Stimulated activated CD4-positive, alpha-beta T cell treated with anti-CD3 and anti-CD28 coated beads, Interleukin-12 subunit alpha, Interleukin-12 subunit beta, amount 100 ng/mL, for 24 hours (primary cell): ENCODE measurements at regions not wholly inside any gene's neighbourhood (a gene's known extent, or its start where the extent isn't known, plus 50 kb on each side); places are given as distances from the start of the nearest gene placed in this dataset.
A peak's percentile ranks its signal among the peaks of the same experiment; 100 is the strongest.

Experiments used
- DNase-seq, 2 experiments: peaks; one replicate each; pipeline ENCODE4 v3.0.0-alpha.2; 2020; ENCODE audit warnings: low read depth in 2 of 2

GRCh38 chr21:28751176-28751575, 241.5 kb downstream of the LTN1 start:
- no peak for DNase-seq

GRCh38 chr21:28750565-28750964, 242.1 kb downstream of the LTN1 start:
- no peak for DNase-seq

GRCh38 chr21:28749536-28749935, 243.1 kb downstream of the LTN1 start:
- no peak for DNase-seq

GRCh38 chr21:28747464-28747863, 245.2 kb downstream of the LTN1 start:
- no peak for DNase-seq

GRCh38 chr21:28746166-28746565, 246.5 kb downstream of the LTN1 start:
- DNase-seq: no peak

GRCh38 chr21:28745131-28746016, 247.3 kb downstream of the LTN1 start:
- peak; percentile 34 to 66 for DNase-seq

- no peak for DNase-seq
Measured at GRCh38 chr21:28743723-28744122, 249.0 kb downstream of the LTN1 start.

- no peak for DNase-seq
Measured at GRCh38 chr21:28742527-28742926, 250.2 kb downstream of the LTN1 start.

GRCh38 chr21:28740125-28740524, 252.6 kb downstream of the LTN1 start:
- no peak for DNase-seq

- DNase-seq: no peak
Measured at GRCh38 chr21:28738882-28739281, 253.8 kb downstream of the LTN1 start.

GRCh38 chr21:28738420-28738704, 254.3 kb downstream of the LTN1 start:
- no peak for DNase-seq

GRCh38 chr21:28737674-28738419, 254.8 kb downstream of the LTN1 start:
- DNase-seq: no peak

- no peak for DNase-seq
Measured at GRCh38 chr21:28734522-28735175, 258.0 kb downstream of the LTN1 start.

- DNase-seq: no peak
Measured at GRCh38 chr21:28731700-28732321, 260.9 kb downstream of the LTN1 start.

GRCh38 chr21:28729887-28730286, 262.8 kb downstream of the LTN1 start:
- DNase-seq: no peak

- no peak for DNase-seq
Measured at GRCh38 chr21:28727809-28728208, 264.9 kb downstream of the LTN1 start.

GRCh38 chr21:28725396-28725795, 267.3 kb downstream of the LTN1 start:
- no peak for DNase-seq

- DNase-seq: no peak
Measured at GRCh38 chr21:28723646-28724045, 269.0 kb downstream of the LTN1 start.

- no peak for DNase-seq
Measured at GRCh38 chr21:28719723-28720122, 273.0 kb downstream of the LTN1 start.

- DNase-seq: no peak
Measured at GRCh38 chr21:28714777-28715464, 277.8 kb downstream of the LTN1 start.

- no peak for DNase-seq
Measured at GRCh38 chr21:28712411-28712810, 280.3 kb downstream of the LTN1 start.

- DNase-seq: no peak
Measured at GRCh38 chr21:28705616-28706015, 287.1 kb downstream of the LTN1 start.
